K562 (cell line): ENCODE measurements at regions not wholly inside any gene's neighbourhood (a gene's known extent, or its start where the extent isn't known, plus 50 kb on each side); places are given as distances from the start of the nearest gene placed in this dataset.

Experiments
- BDP1 ChIP-seq: IDR thresholded peaks from 3 replicates; pipeline ENCODE4 v1.6.1; 2011; ENCODE audit not compliant: insufficient read length, insufficient read depth
- CHD1 ChIP-seq: fragments of 200-600 bp; sonication (generic); IDR thresholded peaks from one replicate; pipeline ENCODE4 v1.6.1; 2012; ENCODE audit warnings: mild to moderate bottlenecking, moderate library complexity, low read length, inconsistent platforms
- CTCFL ChIP-seq: IDR thresholded peaks from 2 replicates; pipeline ENCODE4 v1.6.1; 2011; ENCODE audit warnings: borderline replicate concordance, low read depth, mild to moderate bottlenecking, moderate library complexity, low read length; ENCODE audit not compliant: insufficient read depth, poor library complexity, severe bottlenecking
- EP300 ChIP-seq: IDR thresholded peaks from 2 replicates; pipeline ENCODE4 v1.6.1; 2012; ENCODE audit warnings: low read length, improper control_type of control experiment
- ERF ChIP-seq: fragments of 450-650 bp; formaldehyde crosslinking; IDR thresholded peaks from 2 replicates; pipeline ENCODE4 v1.4.0; 2020; ENCODE audit warnings: mild to moderate bottlenecking, mixed read lengths
- ETV6 ChIP-seq, 3 experiments: fragments of 150-350 bp in 1 of 3; sonication (generic) in 1 of 3; formaldehyde crosslinking in 1 of 3; IDR thresholded peaks; 2 replicates each; pipeline versions ENCODE4 v1.6.1 to v1.8.0; 2014 to 2022; ENCODE audit warnings: borderline replicate concordance in 2 of 3, low read depth in 2 of 3, antibody characterized with exemption in 1 of 3, low read length in 1 of 3, mild to moderate bottlenecking in 1 of 3, missing genetic modification reagents in 1 of 3
- GTF2E2 ChIP-seq: fragments of 200-800 bp; sonication (Bioruptor generic); IDR thresholded peaks from 2 replicates; pipeline ENCODE4 v1.6.1; 2016; ENCODE audit warnings: missing genetic modification characterization, missing compliant biosample characterization
- HINFP ChIP-seq: fragments of 450-650 bp; conservative IDR thresholded peaks from 2 replicates; pipeline ENCODE4 v1.6.1; 2016; ENCODE audit warnings: missing genetic modification characterization, low read depth, mild to moderate bottlenecking, control low read depth, missing compliant biosample characterization
- HNRNPL ChIP-seq: fragments of 200-400 bp; formaldehyde crosslinking; IDR thresholded peaks from 2 replicates; pipeline ENCODE4 v1.6.1; 2017; ENCODE audit warnings: low read depth, mild to moderate bottlenecking, low read length
- MTA2 ChIP-seq: fragments of 450-650 bp; IDR thresholded peaks from 2 replicates; pipeline ENCODE4 v1.6.1; 2016; ENCODE audit warnings: low read depth
- NR1H2 ChIP-seq: sonication (generic); formaldehyde crosslinking; IDR thresholded peaks from 2 replicates; pipeline ENCODE4 v1.4.0; 2020; ENCODE audit warnings: mild to moderate bottlenecking, missing genetic modification reagents
- PYGO2 ChIP-seq: fragments of 450-650 bp; IDR thresholded peaks from 2 replicates; pipeline ENCODE4 v1.6.1; 2016; ENCODE audit warnings: mild to moderate bottlenecking, missing genetic modification characterization, moderate library complexity, missing compliant biosample characterization
- RBM14 ChIP-seq: fragments of 200-400 bp; formaldehyde crosslinking; IDR thresholded peaks from 2 replicates; pipeline ENCODE4 v1.6.1; 2018; ENCODE audit warnings: low read depth, mild to moderate bottlenecking, low read length, moderate library complexity, borderline replicate concordance; ENCODE audit not compliant: insufficient read depth
- SIRT6 ChIP-seq: IDR thresholded peaks from one replicate; pipeline ENCODE4 v1.6.1; 2012; ENCODE audit warnings: low read depth, mild to moderate bottlenecking, control low read depth, inconsistent platforms, low read length, moderate library complexity
- ZBTB11 ChIP-seq, 3 experiments: fragments of 200-800 bp in 1 of 3; fragments of 250-450 bp in 1 of 3; fragments of 450-650 bp in 1 of 3; sonication (Bioruptor Pico) in 1 of 3; sonication (Bioruptor generic) in 1 of 3; formaldehyde crosslinking in 1 of 3; IDR thresholded peaks; 2 replicates each; pipeline versions ENCODE4 v1.6.1 to v1.8.0; 2016 to 2022; ENCODE audit warnings: mild to moderate bottlenecking in 2 of 3, missing genetic modification characterization in 2 of 3, missing compliant biosample characterization in 1 of 3, moderate library complexity in 1 of 3
- ZEB2 ChIP-seq: fragments of 450-650 bp; IDR thresholded peaks from 2 replicates; pipeline ENCODE4 v1.6.1; 2016
- ZFP36 ChIP-seq: fragments of 150-350 bp; IDR thresholded peaks from 2 replicates; pipeline ENCODE4 v1.6.1; 2018; ENCODE audit warnings: low read length, low read depth; ENCODE audit not compliant: partially characterized antibody
- ZNF146 ChIP-seq: IDR thresholded peaks from one replicate; pipeline ENCODE4 v1.6.1; 2018; ENCODE audit warnings: missing compliant biosample characterization; ENCODE audit not compliant: unreplicated experiment
- ZNF408 ChIP-seq: fragments of 250-450 bp; sonication (Bioruptor Pico); IDR thresholded peaks from 2 replicates; pipeline ENCODE4 v1.4.0; 2020; ENCODE audit warnings: low read depth, mild to moderate bottlenecking, moderate library complexity
- ZNF445 ChIP-seq: fragments of 250-450 bp; sonication (Bioruptor Pico); IDR thresholded peaks from 2 replicates; pipeline ENCODE4 v1.4.0; 2020; ENCODE audit warnings: low read depth, mild to moderate bottlenecking, moderate library complexity
- ZNF717 ChIP-seq: fragments of 250-450 bp; sonication (Bioruptor Pico); IDR thresholded peaks from 2 replicates; pipeline ENCODE4 v1.5.0; 2021

- TF ChIP-seq ZBTB11 (CRISPR knock-in tag; IDR thresholded peaks at IDR 0.05) (peak in 1 of 3 experiments; percentile 51; a peak in 1 of 6 replicates), MTA2 (no peak), ZEB2 (no peak), CHD1 (no peak), ZFP36 (peak; percentile 22), GTF2E2 (tag) (no peak), PYGO2 (tag) (no peak), SIRT6 (no peak), ZNF408 (no peak), BDP1 (no peak), ZNF717 (no peak), RBM14 (no peak), HNRNPL (no peak), ERF (CRISPR knock-in tag) (peak; percentile 36; the same call in 1 of the 2 replicates), ZNF146 (no peak), ETV6 (IDR thresholded peaks at IDR 0.05; ENCODE audit: borderline replicate concordance in 1 of 2, low read depth in 2 of 2, low read length in 1 of 2) (no peak), ETV6 (CRISPR knock-in tag; IDR thresholded peaks at IDR 0.05; ENCODE audit: borderline replicate concordance) (no peak), HINFP (tag) (no peak), NR1H2 (CRISPR knock-in tag) (no peak), CTCFL (no peak), ZNF445 (CRISPR knock-in tag) (no peak), EP300 (peak; percentile 14; the same call in 1 of the 2 replicates)
Measured at GRCh38 chr6:100228834-100229441, 234.9 kb upstream of the MCHR2 start (continued).
